Kidney epithelial cell (primary cell): ENCODE measurements at regions not wholly inside any gene's neighbourhood (a gene's known extent, or its start where the extent isn't known, plus 50 kb on each side); places are given as distances from the start of the nearest gene placed in this dataset.

ENCODE experiments used
- DNase-seq: peaks from one replicate; pipeline ENCODE4 v3.0.0-alpha.2; 2010; ENCODE audit warnings: low read depth
- H3K27me3 ChIP-seq: 2 replicates; pipeline ENCODE4 v1.6.0; 2011; ENCODE audit warnings: low read length; ENCODE audit not compliant: control insufficient read depth, insufficient read depth
- H3K36me3 ChIP-seq: 2 replicates; pipeline ENCODE4 v1.5.1; 2011; ENCODE audit warnings: low read length; ENCODE audit not compliant: control insufficient read depth, insufficient read depth
- H3K4me3 ChIP-seq: 2 replicates; pipeline ENCODE4 v1.5.1; 2011; ENCODE audit warnings: low read depth, mild to moderate bottlenecking, control low read depth, low read length
- TF ChIP-seq, protein P1 (sequence below): IDR thresholded peaks from 2 replicates; pipeline ENCODE4 v1.5.1; 2011; ENCODE audit warnings: mild to moderate bottlenecking, moderate library complexity, low read length, control low read depth, inconsistent platforms; ENCODE audit not compliant: insufficient read depth, poor library complexity, severe bottlenecking

DNA sequence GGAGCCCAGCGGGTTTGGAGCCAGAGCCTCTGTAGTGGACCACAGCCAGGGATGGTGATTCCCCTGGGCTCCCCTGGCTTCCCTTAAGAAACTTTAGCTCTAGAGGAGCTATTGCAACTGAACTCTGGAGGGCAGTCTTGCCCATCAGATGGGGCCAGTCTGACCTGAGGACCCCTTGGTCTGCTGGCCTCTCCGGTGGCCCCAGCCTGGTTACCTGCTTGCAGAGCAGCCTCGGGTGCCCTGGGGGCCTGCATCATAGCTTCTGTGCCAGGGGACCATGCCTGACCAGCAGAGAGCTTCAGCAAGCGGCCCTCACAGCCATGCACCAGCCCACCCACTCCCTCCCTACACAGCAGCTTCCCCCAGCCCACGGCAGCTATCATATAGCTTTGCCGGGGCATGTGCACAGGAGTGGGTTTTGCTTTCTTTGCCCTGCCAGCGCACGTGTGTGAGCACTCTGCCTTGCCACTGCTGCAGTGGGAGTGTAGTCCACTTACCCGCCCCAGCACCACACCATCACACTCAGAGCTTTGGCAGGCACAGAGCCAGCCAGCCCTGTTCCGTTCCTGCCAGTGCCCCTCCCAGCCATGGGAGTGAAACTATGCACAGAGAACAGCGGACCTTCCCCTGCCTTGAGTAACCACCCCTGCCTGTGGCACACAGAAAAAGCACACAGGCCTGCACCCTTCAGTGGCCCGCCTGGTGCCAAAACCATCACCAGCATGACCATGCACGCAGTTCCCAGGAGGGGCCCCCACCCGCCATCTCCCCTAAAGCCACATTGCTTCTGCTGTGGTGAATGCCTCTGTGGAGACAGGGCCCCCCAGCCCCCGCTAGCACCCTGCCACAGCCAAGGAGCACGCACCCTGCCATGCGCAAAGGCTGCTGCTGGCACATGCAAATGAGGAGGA lies 442.9 kb upstream of the NEGR1 start:
- no peak for DNase-seq
- no peaks in the 10 kb centered on the region for H3K27me3 ChIP-seq
- TF ChIP-seq, protein P1, sequence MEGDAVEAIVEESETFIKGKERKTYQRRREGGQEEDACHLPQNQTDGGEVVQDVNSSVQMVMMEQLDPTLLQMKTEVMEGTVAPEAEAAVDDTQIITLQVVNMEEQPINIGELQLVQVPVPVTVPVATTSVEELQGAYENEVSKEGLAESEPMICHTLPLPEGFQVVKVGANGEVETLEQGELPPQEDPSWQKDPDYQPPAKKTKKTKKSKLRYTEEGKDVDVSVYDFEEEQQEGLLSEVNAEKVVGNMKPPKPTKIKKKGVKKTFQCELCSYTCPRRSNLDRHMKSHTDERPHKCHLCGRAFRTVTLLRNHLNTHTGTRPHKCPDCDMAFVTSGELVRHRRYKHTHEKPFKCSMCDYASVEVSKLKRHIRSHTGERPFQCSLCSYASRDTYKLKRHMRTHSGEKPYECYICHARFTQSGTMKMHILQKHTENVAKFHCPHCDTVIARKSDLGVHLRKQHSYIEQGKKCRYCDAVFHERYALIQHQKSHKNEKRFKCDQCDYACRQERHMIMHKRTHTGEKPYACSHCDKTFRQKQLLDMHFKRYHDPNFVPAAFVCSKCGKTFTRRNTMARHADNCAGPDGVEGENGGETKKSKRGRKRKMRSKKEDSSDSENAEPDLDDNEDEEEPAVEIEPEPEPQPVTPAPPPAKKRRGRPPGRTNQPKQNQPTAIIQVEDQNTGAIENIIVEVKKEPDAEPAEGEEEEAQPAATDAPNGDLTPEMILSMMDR: no peak
- no peak overlapping the region for H3K4me3 ChIP-seq
- no peaks in the 10 kb centered on the region for H3K36me3 ChIP-seq

DNA sequence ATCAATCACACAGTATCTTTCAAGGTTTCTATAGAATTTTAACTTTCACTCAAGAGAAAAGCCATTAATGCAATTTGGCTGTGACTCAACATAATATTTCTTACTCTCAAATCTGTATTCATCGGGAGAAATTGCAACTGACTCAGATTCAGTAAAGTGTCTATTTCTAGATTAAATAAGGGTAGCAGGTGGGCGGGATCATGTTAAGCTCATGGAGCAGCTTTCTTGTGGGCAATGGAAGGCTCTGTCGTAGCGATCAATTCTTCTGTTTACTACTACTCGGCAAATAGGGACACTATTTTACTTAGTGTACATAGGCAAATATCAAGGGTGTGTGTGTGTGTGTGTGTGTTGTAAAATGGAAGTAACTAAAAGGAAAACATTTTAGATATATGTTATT lies 423.6 kb upstream of the NEGR1 start:
- Histone ChIP-seq H3K4me3 (no peak overlapping the region), H3K27me3 (no peaks in the 10 kb centered on the region), H3K36me3 (no peaks in the 10 kb centered on the region)
- TF ChIP-seq, protein P1: no peak
- DNase-seq: no peak

DNA sequence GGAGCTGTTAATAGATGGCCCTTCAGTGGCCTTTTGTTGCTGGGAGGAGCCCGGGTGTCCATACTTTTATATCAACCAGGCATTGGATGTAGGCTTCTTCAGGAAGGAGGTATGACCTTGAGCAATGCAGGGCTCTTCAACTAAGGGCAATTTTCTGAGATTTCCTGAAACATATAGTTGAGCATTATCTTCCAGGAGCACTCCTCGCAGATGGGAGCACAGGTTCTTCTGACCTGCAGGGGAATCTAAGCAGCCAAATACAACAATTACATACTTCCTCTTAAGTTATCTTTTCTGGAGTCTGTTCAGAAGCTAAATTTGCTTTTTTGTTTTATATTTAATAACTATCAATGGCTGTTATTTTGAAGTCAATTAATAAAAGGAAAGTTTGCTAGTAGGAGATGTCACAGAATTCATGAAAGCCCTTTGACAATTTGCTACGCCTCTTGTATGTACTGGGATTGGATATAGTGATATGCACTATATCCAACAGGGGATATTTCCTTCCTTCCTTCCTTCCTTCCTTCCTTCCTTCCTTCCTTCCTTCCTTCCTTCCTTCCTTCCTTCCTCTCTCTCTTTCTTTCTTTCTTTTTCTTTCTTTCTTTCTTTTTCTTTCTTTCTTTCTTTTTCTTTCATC lies 422.6 kb upstream of the NEGR1 start:
- no peak overlapping the region for H3K4me3 ChIP-seq
- no peak for DNase-seq
- TF ChIP-seq, protein P1: no peak
- no peaks in the 10 kb centered on the region for H3K27me3 ChIP-seq
- H3K36me3 ChIP-seq: no peaks in the 10 kb centered on the region

DNA sequence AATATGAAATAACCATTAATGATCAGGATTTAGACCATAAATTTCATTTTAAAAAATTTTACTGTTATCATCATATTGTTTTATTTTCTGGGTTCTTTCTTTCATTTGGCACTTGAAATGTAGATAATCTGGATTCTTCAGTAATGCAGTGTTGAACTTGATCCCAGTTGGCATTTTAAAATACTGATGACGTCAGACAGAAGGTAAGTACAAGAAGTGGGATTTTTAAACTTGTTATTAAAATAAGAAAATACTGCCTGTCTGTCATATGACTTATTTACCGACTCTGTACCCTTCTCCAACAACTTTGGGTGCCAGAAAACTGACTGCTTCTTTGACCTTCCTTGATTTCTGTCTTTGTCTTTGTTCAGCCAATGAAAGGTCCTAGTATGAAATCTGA lies 415.1 kb upstream of the NEGR1 start:
- Histone ChIP-seq H3K4me3 (no peak overlapping the region), H3K36me3 (no peaks in the 10 kb centered on the region), H3K27me3 (no peaks in the 10 kb centered on the region)
- TF ChIP-seq, protein P1: no peak
- no peak for DNase-seq

DNA sequence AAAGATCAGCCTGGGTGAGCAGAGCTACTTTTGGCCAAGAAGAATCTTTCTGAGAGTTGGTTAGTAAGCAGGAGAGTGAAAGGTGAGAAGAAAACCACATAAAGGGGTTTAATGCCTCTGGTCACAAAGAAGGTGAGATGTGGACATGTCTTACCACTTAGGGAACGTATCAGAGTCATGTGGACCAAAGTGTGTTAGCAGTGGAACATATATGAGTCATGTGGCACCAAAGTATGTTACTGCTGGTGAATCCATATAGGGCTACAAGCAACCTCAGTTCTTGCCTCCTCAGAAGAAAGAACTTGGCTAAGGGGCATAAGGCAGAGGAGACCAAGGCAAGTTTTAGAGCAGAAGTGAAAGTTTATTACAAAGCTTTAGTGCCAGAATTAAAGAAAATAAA lies 411.6 kb upstream of the NEGR1 start:
- no peak for DNase-seq
- TF ChIP-seq, protein P1: no peak

More for the DNA sequence above, 411.6 kb upstream of the NEGR1 start:
- Histone ChIP-seq H3K36me3 (no peaks in the 10 kb centered on the region), H3K27me3 (no peaks in the 10 kb centered on the region), H3K4me3 (no peak overlapping the region)
